K562 (cell line): ENCODE measurements at regions not wholly inside any gene's neighbourhood (a gene's known extent, or its start where the extent isn't known, plus 50 kb on each side); places are given as distances from the start of the nearest gene placed in this dataset.

ENCODE experiments used
- ATAC-seq: fragments of 200-7000 bp; cut with Tn5 transposase; 3 replicates; pipeline ENCODE4 v1.9.1; 2020; ENCODE audit warnings: moderate library complexity
- BruUV-seq: library from RNA; stranded (reverse); fragments of 400-500 nt; replicated peaks from 2 replicates; lab custom pipeline; 2021; lab: Mats Ljungman, UMichigan
- CTCF ChIA-PET: fragments of 300-600 bp; formaldehyde crosslinking; extraction: SDS; loops from one replicate; lab custom pipeline; 2021; ENCODE audit warnings: low intra/inter-chr PET ratio; lab: Yijun Ruan, JAX
- POLR2A ChIA-PET: fragments of 300-600, 350-650 bp; sonication (Branson Sonifier 250); formaldehyde crosslinking; extraction: SDS; loops from one replicate; lab custom pipeline; 2021; ENCODE audit warnings: antibody characterized with exemption, inconsistent platforms; lab: Yijun Ruan, JAX
- DNase-seq, 4 experiments: peaks; one replicate each; pipeline versions ENCODE4 v3.0.0 to v3.0.0-alpha.2; 2011 to 2018; ENCODE audit warnings: low spot score in 3 of 4, mixed read lengths in 3 of 4; ENCODE audit errors: extremely low read depth in 1 of 4
- FAIRE-seq: peaks from 2 replicates; lab custom pipeline; 2011; peaks lifted over from hg19 to GRCh38; lab: Jason Lieb, UNC
- H2AFZ ChIP-seq: 2 replicates; pipeline ENCODE4 v1.6.0; 2011; ENCODE audit warnings: low read depth, low read length, control low read depth, inconsistent platforms
- H3K27ac ChIP-seq: fragments of 200-600 bp; 3 replicates; pipeline ENCODE4 v1.8.0; 2011; ENCODE audit warnings: low read depth, mild to moderate bottlenecking, control low read depth, inconsistent platforms, low read length, moderate library complexity, mixed read lengths; ENCODE audit errors: extremely low read depth
- H3K27me3 ChIP-seq, 2 experiments: fragments of 300-600 bp in 1 of 2; 2 replicates in 1 of 2; 3 replicates in 1 of 2; pipeline versions ENCODE4 v1.6.0 to v1.8.0; 2011; ENCODE audit warnings: inconsistent platforms in 2 of 2, low read length in 2 of 2, mild to moderate bottlenecking in 1 of 2, mixed read lengths in 1 of 2, moderate library complexity in 1 of 2; ENCODE audit not compliant: control insufficient read depth in 2 of 2, insufficient read depth in 2 of 2
- H3K36me3 ChIP-seq: fragments of 300-600 bp; 3 replicates; pipeline ENCODE4 v1.8.0; 2011; ENCODE audit warnings: mild to moderate bottlenecking, low read length, inconsistent platforms; ENCODE audit not compliant: control insufficient read depth, insufficient read depth
- H3K4me1 ChIP-seq, 2 experiments: fragments of 200-600 bp in 1 of 2; replicated peaks in 1 of 2; 2 replicates in 1 of 2; 3 replicates in 1 of 2; pipeline versions ENCODE4 v1.5.1 to v1.8.0; 2011; ENCODE audit warnings: inconsistent platforms in 2 of 2, low read length in 2 of 2, mild to moderate bottlenecking in 1 of 2, mixed read lengths in 1 of 2, moderate library complexity in 1 of 2; ENCODE audit not compliant: control insufficient read depth in 2 of 2, insufficient read depth in 2 of 2
- H3K4me2 ChIP-seq: 2 replicates; pipeline ENCODE4 v1.6.1; 2011; ENCODE audit warnings: low read length, control low read depth, inconsistent platforms, mixed read lengths; ENCODE audit not compliant: insufficient read depth
- H3K4me3 ChIP-seq: fragments of 200-600 bp; sonication (generic), shearing (Covaris generic); 2 replicates; pipeline ENCODE4 v1.5.1; 2016; ENCODE audit warnings: control low read depth, inconsistent platforms
- H3K79me2 ChIP-seq: fragments of 200-600 bp; 3 replicates; pipeline ENCODE4 v1.8.0; 2011; ENCODE audit warnings: low read length, inconsistent platforms; ENCODE audit not compliant: control insufficient read depth, insufficient read depth
- H3K9ac ChIP-seq, 2 experiments: 2 replicates each; pipeline versions ENCODE4 v1.6.0 to v1.6.1; 2011; ENCODE audit warnings: low read depth in 2 of 2, low read length in 2 of 2, control low read depth in 1 of 2, inconsistent platforms in 1 of 2, mild to moderate bottlenecking in 1 of 2, mixed read lengths in 1 of 2; ENCODE audit not compliant: insufficient read depth in 1 of 2
- H3K9me1 ChIP-seq: one replicate; pipeline ENCODE4 v1.6.0; 2011; ENCODE audit warnings: inconsistent platforms, mild to moderate bottlenecking, low read length, moderate library complexity; ENCODE audit not compliant: control insufficient read depth, insufficient read depth
- H3K9me3 ChIP-seq: replicated peaks from 2 replicates; pipeline ENCODE4 v1.5.1; 2011; ENCODE audit warnings: low read depth, low read length, inconsistent platforms; ENCODE audit not compliant: control insufficient read depth, insufficient read depth
- H4K20me1 ChIP-seq: replicated peaks from 2 replicates; pipeline ENCODE4 v1.6.1; 2011; ENCODE audit warnings: low read length, inconsistent platforms, mixed read lengths; ENCODE audit not compliant: control insufficient read depth, insufficient read depth
- AFF4 ChIP-seq: sonication (generic); formaldehyde crosslinking; IDR thresholded peaks from 2 replicates; pipeline ENCODE4 v1.8.0; 2023; ENCODE audit warnings: mild to moderate bottlenecking, missing genetic modification reagents
- CHD2 ChIP-seq: IDR thresholded peaks from 2 replicates; pipeline ENCODE4 v1.6.1; 2011; ENCODE audit warnings: low read depth, low read length
- EWSR1 ChIP-seq: fragments of 450-650 bp; IDR thresholded peaks from 2 replicates; pipeline ENCODE4 v1.6.1; 2018; ENCODE audit warnings: borderline replicate concordance, mild to moderate bottlenecking, low read depth, moderate library complexity; ENCODE audit not compliant: partially characterized antibody
- FOXK1 ChIP-seq: sonication (generic); formaldehyde crosslinking; IDR thresholded peaks from 2 replicates; pipeline ENCODE4 v1.8.0; 2022; ENCODE audit warnings: missing genetic modification reagents, mild to moderate bottlenecking, borderline replicate concordance
- FOXP1 ChIP-seq: sonication (generic); formaldehyde crosslinking; IDR thresholded peaks from 2 replicates; pipeline ENCODE4 v1.8.0; 2022; ENCODE audit warnings: mild to moderate bottlenecking, missing genetic modification reagents
- GTF3C2 ChIP-seq: IDR thresholded peaks from 3 replicates; pipeline ENCODE4 v1.6.1; 2011; ENCODE audit warnings: borderline replicate concordance, mild to moderate bottlenecking, moderate library complexity; ENCODE audit not compliant: insufficient read length; ENCODE audit errors: extremely low read depth
- HBP1 ChIP-seq: fragments of 450-650 bp; formaldehyde crosslinking; IDR thresholded peaks from 2 replicates; pipeline ENCODE4 v1.4.0; 2022; ENCODE audit warnings: missing genetic modification characterization
- KLF10 ChIP-seq: fragments of 250-450 bp; sonication (Bioruptor Pico); IDR thresholded peaks from 2 replicates; pipeline ENCODE4 v1.6.1; 2021; ENCODE audit warnings: matching md5 sums
- NELFE ChIP-seq: IDR thresholded peaks from 2 replicates; pipeline ENCODE4 v1.6.1; 2011; ENCODE audit warnings: mild to moderate bottlenecking; ENCODE audit not compliant: insufficient read depth, insufficient read length
- RBM14 ChIP-seq: fragments of 200-400 bp; formaldehyde crosslinking; IDR thresholded peaks from 2 replicates; pipeline ENCODE4 v1.6.1; 2018; ENCODE audit warnings: low read depth, mild to moderate bottlenecking, low read length, moderate library complexity, borderline replicate concordance; ENCODE audit not compliant: insufficient read depth
- SAFB ChIP-seq: fragments of 200-400 bp; formaldehyde crosslinking; IDR thresholded peaks from 2 replicates; pipeline ENCODE4 v1.6.1; 2017; ENCODE audit warnings: low read depth, low read length, borderline replicate concordance
- TEAD2 ChIP-seq: fragments of 450-650 bp; IDR thresholded peaks from 2 replicates; pipeline ENCODE4 v1.6.1; 2016; ENCODE audit warnings: missing genetic modification characterization, control low read depth, missing compliant biosample characterization
- ZNF23 ChIP-seq: fragments of 250-450 bp; sonication (Bioruptor Pico); IDR thresholded peaks from 2 replicates; pipeline ENCODE4 v1.4.0; 2020; ENCODE audit warnings: mild to moderate bottlenecking
- ZNF41 ChIP-seq: fragments of 250-450 bp; sonication (Bioruptor Pico); conservative IDR thresholded peaks from 2 replicates; pipeline ENCODE4 v1.4.0; 2020; ENCODE audit warnings: mild to moderate bottlenecking
- ZNF511 ChIP-seq: sonication (generic); formaldehyde crosslinking; IDR thresholded peaks from 2 replicates; pipeline ENCODE4 v1.8.0; 2022; ENCODE audit warnings: mild to moderate bottlenecking, missing genetic modification reagents
- WGBS: fragments of 100-300 bp; shearing (Covaris generic); methylation state at CpG from one replicate; pipeline ENCODE4 v1.1.6; 2016; ENCODE audit warnings: low coverage, mixed read lengths; ENCODE audit not compliant: insufficient coverage; ENCODE audit errors: missing lambda C conversion rate; 5-methylcytosine and 5-hydroxymethylcytosine counted together
- in situ Hi-C: fragments of 300-500 bp; cut with MboI; formaldehyde crosslinking; loops from 4 replicates; pipeline ENCODE4 v1.15.0; 2018; ENCODE audit warnings: inconsistent platforms, mixed read lengths
- intact Hi-C: fragments of 100-400 bp; cut with micrococcal nuclease; formaldehyde crosslinking; loops from 2 replicates; pipeline ENCODE4 v1.14.2; 2022

GRCh38 chr2:65999796-66000195 lies 435.1 kb upstream of the MEIS1 start:
- DNase-seq (no peak), FAIRE-seq (no peak), ATAC-seq (no peak)
- POLR2A ChIA-PET: interaction anchor here (0.6 kb wide), 1 partner anchor 341 kb away, joined by 3 read pairs; no protein-coding TSS in a partner anchor
- H3K9ac ChIP-seq: no peak overlapping the region
- H3K9me1 ChIP-seq: no peaks in the 10 kb centered on the region
- H4K20me1 ChIP-seq: no peaks in the 10 kb centered on the region
- no peaks in the 10 kb centered on the region for H3K36me3 ChIP-seq
- no peaks in the 10 kb centered on the region for H3K79me2 ChIP-seq
- no peaks in the 10 kb centered on the region for H3K4me1 ChIP-seq
- no peak overlapping the region for H3K27ac ChIP-seq
- H3K27me3 ChIP-seq: no peaks in the 10 kb centered on the region; a peak in 1 of 5 replicates
- H3K4me3 ChIP-seq: no peak overlapping the region
- in situ Hi-C loops (no loop called here), intact Hi-C loops (no loop called here)
- BruUV-seq: no TSS peak
- H3K9me3 ChIP-seq: no peaks in the 10 kb centered on the region
- WGBS: 2% methylated on average over 2 of the region's 2 CpGs
- CTCF ChIA-PET: interaction anchor here (0.7 kb wide), 1 partner anchor 150 kb away, joined by 4 read pairs; no protein-coding TSS in a partner anchor
- H2AFZ ChIP-seq: no peak overlapping the region
- no peak overlapping the region for H3K4me2 ChIP-seq
- TF ChIP-seq NELFE: no peak
- no peak for TF ChIP-seq TEAD2
- no peak for TF ChIP-seq SAFB
- TF ChIP-seq AFF4: no peak
- no peak for TF ChIP-seq KLF10 (CRISPR knock-in tag)
- TF ChIP-seq CHD2: no peak
- no peak for TF ChIP-seq GTF3C2
- no peak for TF ChIP-seq FOXK1 (CRISPR knock-in tag)
- no peak for TF ChIP-seq ZNF511 (CRISPR knock-in tag)
- TF ChIP-seq ZNF23 (CRISPR knock-in tag): no peak
- TF ChIP-seq FOXP1 (CRISPR knock-in tag): no peak
- TF ChIP-seq ZNF41 (CRISPR knock-in tag): no peak
- no peak for TF ChIP-seq EWSR1
- no peak for TF ChIP-seq HBP1 (CRISPR knock-in tag)
- no peak for TF ChIP-seq RBM14
